Liver (tissue), 8 donors: ENCODE measurements at regions not wholly inside any gene's neighbourhood (a gene's known extent, or its start where the extent isn't known, plus 50 kb on each side); places are given as distances from the start of the nearest gene placed in this dataset.

ENCODE experiments used
- DNase-seq: peaks from one replicate; pipeline ENCODE4 v3.0.0-alpha.2; 2017; ENCODE audit warnings: low spot score
- H3K27ac ChIP-seq, 2 donors: one replicate each; pipeline ENCODE4 v1.7.0; 2013; ENCODE audit warnings: inconsistent platforms in 2 of 2, low read length in 2 of 2, control low read depth in 1 of 2, low read depth in 1 of 2, mild to moderate bottlenecking in 1 of 2
- H3K27me3 ChIP-seq, 4 donors: one replicate each; pipeline versions ENCODE4 v1.6.1 to v1.7.0; 2013; ENCODE audit warnings: low read length in 3 of 4, inconsistent platforms in 1 of 4, mild to moderate bottlenecking in 1 of 4, moderate library complexity in 1 of 4; ENCODE audit not compliant: control insufficient read depth in 4 of 4, insufficient read depth in 4 of 4
- H3K36me3 ChIP-seq, 4 donors: one replicate each; pipeline versions ENCODE4 v1.6.1 to v1.7.0; 2013; ENCODE audit warnings: low read length in 3 of 4, mild to moderate bottlenecking in 3 of 4, low read depth in 1 of 4, moderate library complexity in 1 of 4; ENCODE audit not compliant: control insufficient read depth in 4 of 4, insufficient read depth in 3 of 4
- H3K4me1 ChIP-seq, 4 donors: one replicate each; pipeline versions ENCODE4 v1.6.1 to v1.7.0; 2013; ENCODE audit warnings: low read length in 3 of 4, mild to moderate bottlenecking in 3 of 4, moderate library complexity in 1 of 4; ENCODE audit not compliant: control insufficient read depth in 4 of 4, insufficient read depth in 4 of 4
- H3K4me3 ChIP-seq, 3 donors: one replicate each; pipeline versions ENCODE4 v1.6.1 to v1.7.0; 2013; ENCODE audit warnings: low read length in 3 of 3, control low read depth in 1 of 3, low read depth in 1 of 3, mild to moderate bottlenecking in 1 of 3
- H3K9ac ChIP-seq, 2 donors: one replicate each; pipeline ENCODE4 v1.7.0; 2013; ENCODE audit warnings: low read length in 2 of 2, mild to moderate bottlenecking in 2 of 2, moderate library complexity in 2 of 2, control low read depth in 1 of 2, low read depth in 1 of 2
- H3K9me3 ChIP-seq, 4 donors: one replicate each; pipeline versions ENCODE4 v1.6.1 to v1.7.0; 2013; ENCODE audit warnings: low read length in 3 of 4; ENCODE audit not compliant: control insufficient read depth in 4 of 4
- FOXA2 ChIP-seq: IDR thresholded peaks from 2 replicates; pipeline ENCODE4 v1.6.1; 2016; ENCODE audit warnings: antibody characterized with exemption
- HNF4G ChIP-seq: IDR thresholded peaks from 2 replicates; pipeline ENCODE4 v1.6.1; 2016; ENCODE audit warnings: antibody characterized with exemption
- JUND ChIP-seq, 2 donors: IDR thresholded peaks; 2 replicates each; pipeline ENCODE4 v1.6.1; 2016; ENCODE audit warnings: antibody characterized with exemption in 2 of 2
- NR2F2 ChIP-seq: IDR thresholded peaks from 2 replicates; pipeline ENCODE4 v1.6.1; 2016; ENCODE audit warnings: antibody characterized with exemption
- RAD21 ChIP-seq, 2 donors: IDR thresholded peaks; 2 replicates each; pipeline ENCODE4 v1.6.1; 2016; ENCODE audit warnings: antibody characterized with exemption in 2 of 2, mild to moderate bottlenecking in 2 of 2
- RXRA ChIP-seq, 2 donors: IDR thresholded peaks; 2 replicates each; pipeline ENCODE4 v1.6.1; 2017 to 2018; ENCODE audit warnings: antibody characterized with exemption in 2 of 2, mild to moderate bottlenecking in 1 of 2
- SP1 ChIP-seq: IDR thresholded peaks from 2 replicates; pipeline ENCODE4 v1.6.1; 2018; ENCODE audit warnings: antibody characterized with exemption, mild to moderate bottlenecking
- TAF1 ChIP-seq: conservative IDR thresholded peaks from 2 replicates; pipeline ENCODE4 v1.6.1; 2016; ENCODE audit warnings: antibody characterized with exemption, mild to moderate bottlenecking
- WGBS: extraction: QIAGEN DNeasy Blood & Tissue Kit; methylation state at CpG from one replicate; pipeline ENCODE4 v1.1.7; 2013; 5-methylcytosine and 5-hydroxymethylcytosine counted together
- TF ChIP-seq, protein P1 (sequence below): IDR thresholded peaks from 2 replicates; pipeline ENCODE4 v1.6.1; 2016; ENCODE audit warnings: antibody characterized with exemption
- TF ChIP-seq, protein P2 (sequence below): fragments of 150-350 bp; IDR thresholded peaks from 2 replicates; pipeline ENCODE4 v1.5.1; 2017; ENCODE audit warnings: improper control_type of control experiment, low read depth, low read length; ENCODE audit not compliant: missing input control
- TF ChIP-seq, protein P3 (sequence below): IDR thresholded peaks from 2 replicates; pipeline ENCODE4 v1.6.1; 2016; ENCODE audit warnings: antibody characterized with exemption, mild to moderate bottlenecking
- TF ChIP-seq, protein P4 (sequence below): IDR thresholded peaks from 2 replicates; pipeline ENCODE4 v1.6.1; 2016; ENCODE audit warnings: antibody characterized with exemption
- TF ChIP-seq, protein P5 (sequence below): IDR thresholded peaks from 2 replicates; pipeline ENCODE4 v1.6.1; 2016; ENCODE audit warnings: antibody characterized with exemption
- donor health status: healthy.
- donor health status: healthy.
- donor health status: healthy.
- donor health status: healthy.
- donor health status: healthy.

DNA sequence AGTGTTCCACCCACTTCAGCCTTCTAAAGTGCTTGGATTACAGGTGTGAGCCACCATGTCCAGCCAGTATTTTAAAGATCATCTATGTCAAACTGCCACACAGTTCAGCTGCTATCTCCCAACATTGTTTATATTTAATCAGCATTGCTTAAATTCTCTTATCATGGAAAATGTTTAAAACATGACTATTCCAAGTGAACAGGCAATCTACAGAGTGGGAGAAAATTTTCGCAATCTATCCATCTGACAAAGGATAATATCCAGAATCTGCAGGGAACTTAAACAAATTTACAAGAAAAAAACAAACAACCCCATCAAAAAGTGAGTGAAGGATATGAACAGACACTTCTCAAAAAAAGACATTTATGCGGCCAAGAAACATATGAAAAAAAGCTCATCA, 69.4 kb upstream of the NAV3 start:
- Histone ChIP-seq H3K27ac (no peak overlapping the region), H3K36me3 (no peaks in the 10 kb centered on the region), H3K9ac (no peak overlapping the region), H3K27me3 (no peaks in the 10 kb centered on the region), H3K9me3 (no peaks in the 10 kb centered on the region), H3K4me1 (no peaks in the 10 kb centered on the region), H3K4me3 (no peak overlapping the region)
- TF ChIP-seq, protein P1, sequence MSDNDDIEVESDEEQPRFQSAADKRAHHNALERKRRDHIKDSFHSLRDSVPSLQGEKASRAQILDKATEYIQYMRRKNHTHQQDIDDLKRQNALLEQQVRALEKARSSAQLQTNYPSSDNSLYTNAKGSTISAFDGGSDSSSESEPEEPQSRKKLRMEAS = no peak
- TF ChIP-seq HNF4G (no peak), RAD21 (IDR thresholded peaks at IDR 0.05) (no peak), FOXA2 (no peak), TAF1 (no peak), NR2F2 (no peak)
- TF ChIP-seq, protein P2, sequence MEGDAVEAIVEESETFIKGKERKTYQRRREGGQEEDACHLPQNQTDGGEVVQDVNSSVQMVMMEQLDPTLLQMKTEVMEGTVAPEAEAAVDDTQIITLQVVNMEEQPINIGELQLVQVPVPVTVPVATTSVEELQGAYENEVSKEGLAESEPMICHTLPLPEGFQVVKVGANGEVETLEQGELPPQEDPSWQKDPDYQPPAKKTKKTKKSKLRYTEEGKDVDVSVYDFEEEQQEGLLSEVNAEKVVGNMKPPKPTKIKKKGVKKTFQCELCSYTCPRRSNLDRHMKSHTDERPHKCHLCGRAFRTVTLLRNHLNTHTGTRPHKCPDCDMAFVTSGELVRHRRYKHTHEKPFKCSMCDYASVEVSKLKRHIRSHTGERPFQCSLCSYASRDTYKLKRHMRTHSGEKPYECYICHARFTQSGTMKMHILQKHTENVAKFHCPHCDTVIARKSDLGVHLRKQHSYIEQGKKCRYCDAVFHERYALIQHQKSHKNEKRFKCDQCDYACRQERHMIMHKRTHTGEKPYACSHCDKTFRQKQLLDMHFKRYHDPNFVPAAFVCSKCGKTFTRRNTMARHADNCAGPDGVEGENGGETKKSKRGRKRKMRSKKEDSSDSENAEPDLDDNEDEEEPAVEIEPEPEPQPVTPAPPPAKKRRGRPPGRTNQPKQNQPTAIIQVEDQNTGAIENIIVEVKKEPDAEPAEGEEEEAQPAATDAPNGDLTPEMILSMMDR = no peak
- TF ChIP-seq, protein P3, sequence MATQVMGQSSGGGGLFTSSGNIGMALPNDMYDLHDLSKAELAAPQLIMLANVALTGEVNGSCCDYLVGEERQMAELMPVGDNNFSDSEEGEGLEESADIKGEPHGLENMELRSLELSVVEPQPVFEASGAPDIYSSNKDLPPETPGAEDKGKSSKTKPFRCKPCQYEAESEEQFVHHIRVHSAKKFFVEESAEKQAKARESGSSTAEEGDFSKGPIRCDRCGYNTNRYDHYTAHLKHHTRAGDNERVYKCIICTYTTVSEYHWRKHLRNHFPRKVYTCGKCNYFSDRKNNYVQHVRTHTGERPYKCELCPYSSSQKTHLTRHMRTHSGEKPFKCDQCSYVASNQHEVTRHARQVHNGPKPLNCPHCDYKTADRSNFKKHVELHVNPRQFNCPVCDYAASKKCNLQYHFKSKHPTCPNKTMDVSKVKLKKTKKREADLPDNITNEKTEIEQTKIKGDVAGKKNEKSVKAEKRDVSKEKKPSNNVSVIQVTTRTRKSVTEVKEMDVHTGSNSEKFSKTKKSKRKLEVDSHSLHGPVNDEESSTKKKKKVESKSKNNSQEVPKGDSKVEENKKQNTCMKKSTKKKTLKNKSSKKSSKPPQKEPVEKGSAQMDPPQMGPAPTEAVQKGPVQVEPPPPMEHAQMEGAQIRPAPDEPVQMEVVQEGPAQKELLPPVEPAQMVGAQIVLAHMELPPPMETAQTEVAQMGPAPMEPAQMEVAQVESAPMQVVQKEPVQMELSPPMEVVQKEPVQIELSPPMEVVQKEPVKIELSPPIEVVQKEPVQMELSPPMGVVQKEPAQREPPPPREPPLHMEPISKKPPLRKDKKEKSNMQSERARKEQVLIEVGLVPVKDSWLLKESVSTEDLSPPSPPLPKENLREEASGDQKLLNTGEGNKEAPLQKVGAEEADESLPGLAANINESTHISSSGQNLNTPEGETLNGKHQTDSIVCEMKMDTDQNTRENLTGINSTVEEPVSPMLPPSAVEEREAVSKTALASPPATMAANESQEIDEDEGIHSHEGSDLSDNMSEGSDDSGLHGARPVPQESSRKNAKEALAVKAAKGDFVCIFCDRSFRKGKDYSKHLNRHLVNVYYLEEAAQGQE = no peak
- DNase-seq = no peak
- WGBS = 85% methylated on average over 2 of the region's 2 CpGs

DNA sequence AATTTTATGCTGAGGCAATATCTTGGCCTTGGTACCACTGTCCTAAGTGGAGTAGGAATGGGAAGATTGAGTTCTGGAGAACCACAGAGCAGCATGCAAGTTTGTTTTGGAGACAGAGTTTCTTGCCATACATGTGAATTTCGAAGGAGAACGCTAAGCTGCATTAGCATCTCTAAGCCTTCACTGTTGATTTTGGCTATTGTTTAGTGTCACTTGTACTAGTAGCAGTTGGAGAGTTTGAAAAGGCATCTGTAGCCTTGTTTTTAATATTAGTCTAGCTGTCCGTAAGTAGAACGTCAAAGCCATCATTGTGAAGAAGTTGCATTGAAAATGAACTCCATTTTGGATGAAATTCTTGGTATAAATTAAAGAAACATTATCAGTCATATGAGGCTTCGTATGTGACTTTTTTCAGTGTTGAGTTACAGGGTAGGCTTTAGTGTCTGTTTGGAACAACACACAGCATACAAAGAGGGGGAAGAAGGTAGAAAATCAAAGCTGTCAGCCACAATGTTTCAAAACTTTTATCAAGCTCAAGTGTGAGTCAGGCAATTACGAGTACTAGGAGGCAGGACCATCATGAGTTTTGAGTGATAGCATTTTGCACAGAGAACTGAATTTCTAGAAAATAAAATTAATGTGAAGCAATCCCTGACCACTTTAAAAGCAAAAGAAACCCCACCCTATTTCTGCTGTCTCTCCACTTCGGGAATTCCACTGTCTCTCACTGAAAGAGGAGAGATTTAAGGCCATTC, 70.2 kb upstream of the NAV3 start:
- H3K9ac ChIP-seq = no peak overlapping the region
- 56% methylated on average over 7 of the region's 7 CpGs for WGBS
- no peaks in the 10 kb centered on the region for H3K36me3 ChIP-seq
- no peak overlapping the region for H3K4me3 ChIP-seq
- no peak for TF ChIP-seq NR2F2
- DNase-seq = no peak
- H3K27ac ChIP-seq = no peak overlapping the region
- H3K9me3 ChIP-seq = no peaks in the 10 kb centered on the region
- H3K4me1 ChIP-seq = no peaks in the 10 kb centered on the region
- no peaks in the 10 kb centered on the region for H3K27me3 ChIP-seq

DNA sequence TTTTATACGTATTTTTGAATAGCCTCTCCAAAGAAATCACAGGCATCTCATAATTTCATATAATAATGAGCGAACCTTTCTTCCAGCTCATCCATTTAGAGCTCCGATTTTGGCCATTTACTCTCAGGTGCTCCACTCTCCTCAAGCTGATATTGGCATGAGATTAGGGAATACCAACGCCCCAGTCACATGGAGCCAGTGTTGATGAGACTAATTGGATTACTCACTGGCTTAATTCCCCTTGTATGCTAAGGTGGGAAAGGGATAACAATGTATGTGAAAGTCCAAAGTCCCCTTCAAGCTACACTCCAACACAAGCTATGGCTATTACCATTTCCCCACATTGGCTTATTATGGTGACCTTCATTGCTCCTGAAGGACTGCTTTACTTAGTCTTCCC, 76.6 kb upstream of the NAV3 start:
- Histone ChIP-seq H3K9me3 (no peaks in the 10 kb centered on the region), H3K9ac (no peak overlapping the region), H3K27ac (no peak overlapping the region), H3K36me3 (no peaks in the 10 kb centered on the region), H3K27me3 (no peaks in the 10 kb centered on the region), H3K4me1 (no peaks in the 10 kb centered on the region), H3K4me3 (no peak overlapping the region)
- 53% methylated on average over 4 of the region's 4 CpGs for WGBS
- DNase-seq = no peak
- TF ChIP-seq SP1 (no peak), FOXA2 (no peak), NR2F2 (no peak), RAD21 (IDR thresholded peaks at IDR 0.05) (no peak), RXRA (IDR thresholded peaks at IDR 0.05) (no peak), JUND (IDR thresholded peaks at IDR 0.05) (no peak)
- TF ChIP-seq, protein P4, sequence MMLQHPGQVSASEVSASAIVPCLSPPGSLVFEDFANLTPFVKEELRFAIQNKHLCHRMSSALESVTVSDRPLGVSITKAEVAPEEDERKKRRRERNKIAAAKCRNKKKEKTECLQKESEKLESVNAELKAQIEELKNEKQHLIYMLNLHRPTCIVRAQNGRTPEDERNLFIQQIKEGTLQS = no peak
- TF ChIP-seq, protein P5, sequence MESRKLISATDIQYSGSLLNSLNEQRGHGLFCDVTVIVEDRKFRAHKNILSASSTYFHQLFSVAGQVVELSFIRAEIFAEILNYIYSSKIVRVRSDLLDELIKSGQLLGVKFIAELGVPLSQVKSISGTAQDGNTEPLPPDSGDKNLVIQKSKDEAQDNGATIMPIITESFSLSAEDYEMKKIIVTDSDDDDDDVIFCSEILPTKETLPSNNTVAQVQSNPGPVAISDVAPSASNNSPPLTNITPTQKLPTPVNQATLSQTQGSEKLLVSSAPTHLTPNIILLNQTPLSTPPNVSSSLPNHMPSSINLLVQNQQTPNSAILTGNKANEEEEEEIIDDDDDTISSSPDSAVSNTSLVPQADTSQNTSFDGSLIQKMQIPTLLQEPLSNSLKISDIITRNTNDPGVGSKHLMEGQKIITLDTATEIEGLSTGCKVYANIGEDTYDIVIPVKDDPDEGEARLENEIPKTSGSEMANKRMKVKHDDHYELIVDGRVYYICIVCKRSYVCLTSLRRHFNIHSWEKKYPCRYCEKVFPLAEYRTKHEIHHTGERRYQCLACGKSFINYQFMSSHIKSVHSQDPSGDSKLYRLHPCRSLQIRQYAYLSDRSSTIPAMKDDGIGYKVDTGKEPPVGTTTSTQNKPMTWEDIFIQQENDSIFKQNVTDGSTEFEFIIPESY = no peak
